HG03521 (cell line): ENCODE measurements at regions not wholly inside any gene's neighbourhood (a gene's known extent, or its start where the extent isn't known, plus 50 kb on each side); places are given as distances from the start of the nearest gene placed in this dataset.
"Not testable (repeated sequence)": the region's sequence is repeated elsewhere in the genome, so short reads cannot be mapped to it uniquely, and the experiment has no call there.

Experiments
- ATAC-seq: cut with Tn5 transposase; IDR thresholded peaks from one replicate; pipeline ENCODE4 v1.9.1; 2021; ENCODE audit warnings: mild to moderate bottlenecking, moderate library complexity; ENCODE audit not compliant: unreplicated experiment

GRCh38 chr6:130700397-130700796, 126.8 kb upstream of the SMLR1 start:
- no peak for ATAC-seq

DNA sequence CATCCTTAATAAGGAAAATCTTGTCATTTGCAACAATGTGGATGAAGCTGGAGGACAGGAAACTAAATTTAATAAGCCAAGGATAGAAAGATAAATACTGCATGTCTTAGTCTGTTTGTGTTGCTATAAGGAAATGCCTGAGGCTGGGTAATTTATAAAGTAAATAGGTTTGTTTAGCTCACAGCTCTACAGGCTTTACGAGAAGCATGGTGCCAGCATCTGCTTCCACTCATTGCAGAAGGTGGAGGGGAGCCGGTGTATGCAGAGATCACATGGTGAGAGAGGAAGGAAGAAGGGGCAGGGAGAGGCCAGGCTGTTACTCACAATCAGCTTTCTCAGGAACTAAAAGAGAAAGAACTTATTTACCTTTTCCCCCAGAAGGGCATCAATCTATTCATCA, 118.9 kb upstream of the SMLR1 start:
- ATAC-seq: no peak

GRCh38 chr6:130711641-130712040, 115.6 kb upstream of the SMLR1 start:
- not testable (repeated sequence) for ATAC-seq

DNA sequence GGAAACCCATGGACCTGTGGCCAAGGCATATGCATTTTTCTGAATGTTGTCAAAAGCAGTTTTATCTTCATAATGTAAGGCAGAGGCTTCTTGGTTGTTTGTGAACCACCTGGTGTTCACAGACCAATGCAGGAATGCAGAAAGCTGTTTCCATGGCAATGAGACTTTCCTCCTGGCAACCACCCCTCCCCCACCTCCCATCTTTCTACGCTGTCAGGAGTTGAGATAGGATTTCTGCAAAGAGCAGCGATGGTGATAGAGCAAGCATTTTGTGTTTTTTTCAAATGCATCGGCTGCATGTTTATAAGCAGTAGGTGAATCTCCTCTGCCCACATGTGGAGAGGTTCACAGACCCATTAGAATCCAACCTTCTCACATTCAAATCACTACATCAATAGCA, 114.1 kb upstream of the SMLR1 start:
- no peak for ATAC-seq

- no peak for ATAC-seq
Measured at GRCh38 chr6:130715058-130715457, 112.1 kb upstream of the SMLR1 start.

- no peak for ATAC-seq
Measured at GRCh38 chr6:130716466-130716865, 110.7 kb upstream of the SMLR1 start.

DNA sequence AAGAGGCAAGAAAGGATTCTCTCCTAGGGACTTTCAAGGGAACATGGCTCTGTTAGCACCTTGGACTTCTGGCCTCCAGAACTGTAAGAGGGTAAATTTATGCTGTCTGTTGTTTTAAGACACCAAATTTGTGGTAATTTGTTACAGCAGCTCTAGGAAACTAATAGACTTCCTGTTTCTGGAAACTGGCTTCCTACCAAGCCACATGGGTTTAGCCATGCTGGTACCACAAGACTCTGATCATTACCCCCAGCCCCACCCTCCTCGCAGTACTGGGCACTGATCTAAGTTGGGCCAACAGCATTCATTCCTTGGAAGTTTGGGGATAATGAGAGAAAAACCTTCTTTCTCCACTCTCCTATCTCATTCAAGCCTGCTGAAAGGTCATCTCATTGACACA, 109.5 kb upstream of the SMLR1 start:
- ATAC-seq: no peak

DNA sequence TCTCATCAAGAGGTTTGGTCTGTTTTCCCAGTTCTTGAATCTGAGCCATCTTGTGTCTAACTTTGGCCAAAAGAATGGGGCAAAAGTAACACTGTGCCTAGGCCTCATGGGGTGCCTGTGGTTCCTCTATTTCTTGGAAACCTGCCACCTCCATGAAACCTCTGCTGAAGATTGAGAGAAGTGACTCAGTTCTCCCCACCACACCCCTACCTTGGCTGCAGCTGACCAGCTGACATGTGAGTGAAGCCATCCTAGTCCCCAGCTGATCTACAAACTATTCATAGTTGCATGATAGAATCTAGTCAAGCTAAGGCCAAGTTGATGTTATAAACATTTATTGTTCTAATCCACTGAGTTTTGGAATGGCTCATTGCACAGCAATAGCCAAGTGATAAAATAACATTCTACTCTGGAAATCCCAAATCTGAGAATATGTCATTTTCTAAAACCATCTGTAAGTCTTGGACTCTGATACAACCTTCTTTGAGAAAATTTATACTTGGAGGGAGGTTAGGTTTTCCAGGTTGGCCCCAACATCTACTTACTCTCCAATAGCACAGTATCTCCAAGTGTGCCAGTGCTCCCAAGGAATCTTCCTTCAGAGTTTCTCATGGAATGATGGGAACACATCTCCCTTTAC, 107.0 kb upstream of the SMLR1 start:
- ATAC-seq: no peak

DNA sequence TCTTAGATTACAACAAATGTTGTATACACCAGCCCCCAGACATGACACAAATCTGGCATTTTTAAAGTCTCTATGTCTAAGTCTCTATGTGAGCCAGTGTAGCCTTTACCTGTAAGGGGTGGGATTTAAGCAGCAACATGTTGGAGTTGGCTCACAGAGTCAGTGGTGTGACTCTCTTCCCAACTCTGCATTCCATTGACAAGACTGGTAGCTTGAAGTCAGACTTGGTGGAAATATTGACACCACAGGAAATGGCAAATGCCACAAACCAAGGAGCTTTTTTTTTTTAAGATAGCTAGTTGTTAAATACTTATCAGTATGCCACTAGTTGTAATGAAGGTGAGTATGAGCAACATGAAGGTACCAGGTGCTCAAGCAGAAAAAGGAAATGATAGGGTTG, 103.1 kb upstream of the SMLR1 start:
- no peak for ATAC-seq

DNA sequence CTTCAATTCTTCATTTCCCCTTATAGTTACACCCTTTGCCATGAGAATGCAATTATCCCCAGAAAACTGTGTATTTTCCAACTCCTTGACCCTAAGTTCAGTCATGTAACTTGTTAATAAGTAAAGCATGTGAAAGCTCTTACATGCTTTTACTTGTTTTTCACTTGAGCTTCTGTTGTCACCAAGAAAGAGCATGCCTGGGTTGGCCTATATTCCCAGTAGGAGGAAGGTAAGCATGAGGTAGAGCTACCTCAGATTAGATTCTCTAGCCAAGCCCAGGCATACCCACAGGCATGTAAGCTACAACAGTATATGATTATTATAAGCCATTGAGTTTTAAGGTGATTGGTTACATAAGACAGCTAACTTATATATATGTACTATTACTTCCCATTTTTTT, 101.7 kb upstream of the SMLR1 start:
- ATAC-seq: no peak

GRCh38 chr6:130728064-130728463, 99.1 kb upstream of the SMLR1 start:
- not testable (repeated sequence) for ATAC-seq

DNA sequence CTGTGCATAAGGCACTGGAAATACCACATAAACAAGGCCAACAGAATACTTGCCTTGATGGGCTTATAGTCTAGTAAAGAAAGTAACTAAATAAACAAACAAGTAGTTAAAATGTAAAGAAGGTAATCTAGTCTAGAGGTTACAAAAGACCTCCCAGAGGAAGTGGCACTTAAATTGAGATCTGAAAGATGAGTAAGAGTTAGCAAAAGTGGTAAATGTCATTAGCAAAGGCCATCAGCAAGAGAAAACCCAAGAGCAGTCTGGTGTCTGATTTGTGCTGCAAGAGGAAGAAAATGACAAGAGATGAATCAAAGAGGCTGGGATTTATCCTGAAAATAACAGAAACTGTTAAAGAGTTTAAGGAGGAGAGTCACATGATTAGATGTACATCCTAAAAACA, 96.6 kb upstream of the SMLR1 start:
- ATAC-seq: no peak

DNA sequence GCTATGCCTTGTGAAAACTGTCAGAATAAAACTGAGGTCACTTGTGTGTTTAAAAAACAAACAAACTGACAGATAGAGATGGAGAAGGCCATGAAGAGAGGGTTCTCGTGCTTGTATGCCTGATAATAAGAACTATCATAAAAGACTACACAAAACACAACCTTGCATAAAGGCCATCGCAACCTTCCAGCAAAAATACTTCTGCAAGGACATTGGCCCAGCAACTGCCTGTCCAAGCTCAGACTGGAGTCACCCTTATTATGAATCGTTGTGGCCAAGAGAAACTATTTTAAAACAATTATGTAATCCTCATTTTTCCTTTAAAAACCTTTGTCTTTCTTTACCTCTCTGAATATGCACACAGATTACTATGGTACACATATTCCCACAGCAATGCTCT, 93.0 kb upstream of the SMLR1 start:
- no peak for ATAC-seq

DNA sequence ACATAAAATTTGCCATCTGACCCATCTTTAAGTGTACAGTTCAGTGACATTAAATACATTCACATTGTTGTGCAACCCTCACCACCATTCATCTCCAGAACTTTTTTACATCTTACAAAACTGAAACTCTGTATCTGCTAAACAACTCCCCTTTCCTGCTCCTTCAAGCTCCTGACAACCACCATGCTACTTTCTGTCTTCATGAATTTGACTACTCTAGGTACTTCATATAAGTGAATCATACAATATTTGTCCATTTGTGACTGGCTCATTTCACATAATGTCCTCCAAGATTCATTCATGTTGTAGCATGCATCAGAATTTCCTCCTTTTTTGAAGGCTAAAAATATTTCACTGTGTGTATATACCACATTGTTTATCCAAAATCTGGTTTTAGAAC, 86.9 kb upstream of the SMLR1 start:
- ATAC-seq: no peak

DNA sequence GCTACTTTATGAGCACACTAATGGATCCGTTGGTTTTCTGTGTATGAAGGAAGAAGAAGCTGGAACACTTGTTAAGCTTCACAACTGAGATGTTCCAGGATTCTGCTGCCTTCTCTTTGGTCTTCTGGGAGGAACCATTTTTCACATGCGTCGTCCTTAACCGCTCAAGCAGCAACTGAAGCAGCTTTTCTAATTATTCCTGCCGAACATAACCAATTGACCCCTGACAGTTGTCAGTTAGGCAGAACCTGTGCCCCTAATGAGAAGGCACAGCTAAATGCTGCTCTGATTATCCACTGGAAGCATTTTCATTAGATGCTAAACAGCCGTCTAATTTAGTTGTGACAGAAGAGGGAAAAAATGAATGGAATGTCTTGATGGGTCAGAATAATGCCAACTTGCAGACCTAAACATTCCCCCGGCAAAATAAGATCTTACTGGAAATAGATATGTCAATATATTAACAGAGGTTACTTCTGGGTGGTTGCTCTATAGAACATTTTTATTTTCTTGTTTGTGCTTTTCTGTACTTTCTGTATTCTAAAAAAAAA, 85.0 kb upstream of the SMLR1 start:
- no peak for ATAC-seq

GRCh38 chr6:130743175-130743574, 84.0 kb upstream of the SMLR1 start:
- ATAC-seq: no peak

GRCh38 chr6:130744576-130745366, 82.4 kb upstream of the SMLR1 start:
- no peak for ATAC-seq

DNA sequence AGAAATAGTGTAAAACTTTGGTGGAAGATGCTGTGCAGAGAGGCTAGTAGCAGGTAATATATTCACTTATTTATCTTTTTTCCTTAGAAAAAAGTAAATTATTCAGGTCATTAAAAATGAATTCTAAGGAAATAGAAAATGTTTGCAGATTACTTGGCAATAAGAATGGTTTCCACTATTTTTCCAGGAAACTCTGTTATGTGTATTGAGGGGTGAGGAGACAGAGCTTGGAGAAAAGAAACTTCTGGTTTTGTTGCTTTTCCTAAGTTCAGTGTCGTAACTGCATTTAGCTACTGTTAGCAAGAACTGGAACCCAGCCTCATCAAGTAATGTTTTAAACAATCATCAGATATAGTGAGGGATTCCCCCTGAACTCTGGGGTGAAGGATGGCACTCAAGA, 79.2 kb upstream of the SMLR1 start:
- no peak for ATAC-seq

- no peak for ATAC-seq
Measured at GRCh38 chr6:130749402-130749801, 77.8 kb upstream of the SMLR1 start.

DNA sequence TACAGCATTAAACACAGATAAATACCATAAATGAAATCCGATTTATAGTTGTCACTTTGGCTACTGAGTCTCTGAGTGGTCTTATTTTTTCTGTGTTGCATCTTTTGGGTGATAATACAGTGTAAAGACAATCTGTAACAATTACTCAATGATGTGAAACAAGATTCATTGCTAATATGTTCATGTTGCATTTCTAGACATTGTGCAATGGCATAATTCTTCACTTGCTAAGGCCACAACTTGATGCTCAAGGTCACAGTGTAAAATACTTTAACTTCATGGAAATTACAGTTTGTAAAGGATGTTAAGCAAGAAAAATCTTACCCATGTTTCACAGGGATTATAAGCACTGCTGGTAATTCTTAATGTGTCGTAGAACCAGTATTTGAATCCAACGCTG, 74.9 kb upstream of the SMLR1 start:
- ATAC-seq: no peak

DNA sequence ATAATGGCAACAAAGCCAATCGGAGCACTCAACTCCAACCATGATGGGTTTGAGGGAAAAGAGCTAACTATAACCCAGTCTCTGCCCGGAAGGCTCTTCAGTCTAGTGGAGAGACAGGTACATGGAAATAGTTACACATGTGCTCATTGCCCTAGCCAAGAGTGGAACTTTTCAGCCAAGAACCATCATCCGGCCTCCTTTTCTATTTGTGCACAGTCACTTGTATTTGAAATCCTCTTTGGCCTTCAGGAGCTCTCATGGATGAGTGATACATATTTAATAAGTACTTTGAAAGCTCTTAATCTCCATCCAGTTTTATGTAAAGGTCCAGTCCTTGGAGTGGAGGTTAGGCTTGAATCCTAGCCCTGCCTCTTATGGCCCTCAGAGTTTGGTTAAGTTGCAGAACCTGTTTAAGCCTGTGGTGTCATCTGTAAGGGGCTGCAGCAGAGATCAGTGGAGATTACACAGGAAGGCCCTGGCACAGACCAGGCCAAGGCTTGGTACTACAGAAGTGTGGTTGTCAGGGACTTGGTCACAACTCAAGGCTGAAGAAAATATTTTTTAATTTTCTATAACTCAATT, 72.3 kb upstream of the SMLR1 start:
- ATAC-seq: no peak
